ENCODE measurements at regions not wholly inside any gene's neighbourhood (a gene's known extent, or its start where the extent isn't known, plus 50 kb on each side); places are given as distances from the start of the nearest gene placed in this dataset.

- TF ChIP-seq CTCF (conservative IDR thresholded peaks at IDR 0.05; ENCODE audit: low read length) (no peak), EZH2phosphoT487 (IDR thresholded peaks at IDR 0.05; ENCODE audit: borderline replicate concordance, low read depth, low read length) (no peak)
Observed at GRCh38 chr6:105499136-105499870, 96.4 kb upstream of the PREP start.

Data from OCI-LY7 (cell line).